HEK293T (cell line): ENCODE measurements at regions not wholly inside any gene's neighbourhood (a gene's known extent, or its start where the extent isn't known, plus 50 kb on each side); places are given as distances from the start of the nearest gene placed in this dataset.

ENCODE experiments used
- ELF4 ChIP-seq: fragments of 450-650 bp; IDR thresholded peaks from 2 replicates; pipeline ENCODE4 v1.6.1; 2017; ENCODE audit warnings: antibody characterized with exemption
- SUZ12 ChIP-seq: fragments of 450-650 bp; IDR thresholded peaks from 2 replicates; pipeline ENCODE4 v1.6.1; 2016; ENCODE audit warnings: mild to moderate bottlenecking

- no peak for TF ChIP-seq SUZ12
- no peak for TF ChIP-seq ELF4
Measured at GRCh38 chr7:19508821-19509220, 200.0 kb downstream of the POLR1F start.
